ENCODE measurements at regions not wholly inside any gene's neighbourhood (a gene's known extent, or its start where the extent isn't known, plus 50 kb on each side); places are given as distances from the start of the nearest gene placed in this dataset.

GRCh38 chr6:11467364-11467763 lies 70.2 kb upstream of the TMEM170B start (continued):
- peak; percentile 95 for TF ChIP-seq CUX1 (IDR thresholded peaks at IDR 0.05; ENCODE audit: insufficient replicate concordance, low read depth, low read length)
- TF ChIP-seq SMAD1 (IDR thresholded peaks at IDR 0.05; ENCODE audit: low read depth, partially characterized antibody), result peak; percentile 56
- TF ChIP-seq TCF12 (IDR thresholded peaks at IDR 0.05; ENCODE audit: low read depth, low read length), result peak; percentile 72
- no peak for TF ChIP-seq SIN3A (IDR thresholded peaks at IDR 0.05; ENCODE audit: low read depth, low read length)
- 0 out of 4 replicates have a peak, but pooled peaks of 1 of the 2 experiments have one; percentile 17 for TF ChIP-seq ETV6 (conservative IDR thresholded peaks at IDR 0.05 in 1 of 2, IDR thresholded peaks at IDR 0.05 in 1 of 2; ENCODE audit: borderline replicate concordance in 1 of 2, low read depth in 1 of 2)
- TF ChIP-seq KDM1A (IDR thresholded peaks at IDR 0.05; ENCODE audit: borderline replicate concordance), result no peak

- Histone ChIP-seq H4K20me1 (ENCODE audit: control insufficient read depth, insufficient read depth) (no peaks in the 10 kb centered on the region), H3K4me2 (ENCODE audit: control insufficient read depth, insufficient read depth) (no peak overlapping the region), H3K36me3 (ENCODE audit: control insufficient read depth in 2 of 2, insufficient read depth in 2 of 2, low read length in 1 of 2) (no peaks in the 10 kb centered on the region), H3K4me1 (ENCODE audit: control insufficient read depth, insufficient read depth, low read length) (peaks cover 53% of the 10 kb centered on the region), H3K4me3 (no peak overlapping the region), H3K9me3 (replicated peaks; ENCODE audit: control insufficient read depth, insufficient read depth, low read length) (peaks cover 2% of the 10 kb centered on the region; the same call in 2 of the 3 replicates), H2AFZ (ENCODE audit: control insufficient read depth, low read depth, low read length) (no peak overlapping the region), H3K9ac (ENCODE audit: control insufficient read depth, insufficient read depth, low read length) (no peak overlapping the region), H3K79me2 (ENCODE audit: control insufficient read depth, insufficient read depth, low read length) (no peaks in the 10 kb centered on the region), H3K27ac (ENCODE audit: control insufficient read depth, insufficient read depth) (no peak overlapping the region), H3K27me3 (replicated peaks in 1 of 2; ENCODE audit: control insufficient read depth in 2 of 2, insufficient read depth in 2 of 2, low read length in 1 of 2) (no peaks in the 10 kb centered on the region)
- POLR2A ChIA-PET, result no interaction called here
- ATAC-seq, result no peak
- BruUV-seq (replicated peaks), result no TSS peak
- SMC1A ChIA-PET (ENCODE audit: uncharacterized antibody, unreplicated experiment), result interaction anchor here (1.0 to 5.2 kb wide), 4 partner anchors 31 to 186 kb away, joined by 3 to 78 read pairs (median 43); no protein-coding TSS in a partner anchor
- 94% methylated on average over 4 of the region's 4 CpGs for WGBS (ENCODE audit: insufficient coverage, insufficient replicate concordance, low lambda C conversion rate, missing lambda C conversion rate)
- no peak for FAIRE-seq
- in situ Hi-C loops (cut with MboI), result no loop called here
- TF ChIP-seq CHD1 (IDR thresholded peaks at IDR 0.05; ENCODE audit: low read depth, low read length) (no peak), SUPT20H (IDR thresholded peaks at IDR 0.05; ENCODE audit: borderline replicate concordance, control insufficient read depth, low read depth, low read length) (no peak), NKRF (conservative IDR thresholded peaks at IDR 0.05) (no peak), KDM1A (IDR thresholded peaks at IDR 0.05; ENCODE audit: borderline replicate concordance) (no peak), SMAD5 (IDR thresholded peaks at IDR 0.05; ENCODE audit: low read depth) (no peak), EP300 (IDR thresholded peaks at IDR 0.05; ENCODE audit: borderline replicate concordance in 1 of 2, control insufficient read depth in 1 of 2, low read depth in 2 of 2, low read length in 2 of 2) (no peak), ELK1 (IDR thresholded peaks at IDR 0.05; ENCODE audit: low read depth, low read length) (no peak), IRF4 (IDR thresholded peaks at IDR 0.05; ENCODE audit: low read depth, low read length) (no peak)
- no peak for DNase-seq (ENCODE audit: low read depth, low spot score)
- CTCF ChIA-PET, result interaction anchor here (1.0 to 6.1 kb wide), 2 partner anchors 25 to 32 kb away, joined by 3 to 106 read pairs; no protein-coding TSS in a partner anchor
- intact Hi-C loops (cut with micrococcal nuclease; ENCODE audit: unreplicated experiment), result no loop called here
- RAD21 ChIA-PET (ENCODE audit: unreplicated experiment), result interaction anchor here (10.7 to 14.9 kb wide), 2 partner anchors 32 to 82 kb away, joined by 348 to 384 read pairs; no protein-coding TSS in a partner anchor
These were observed 74.2 kb upstream of the TMEM170B start for GRCh38 chr6:11463398-11463780.

All from GM12878 (cell line).